Suprapubic skin (tissue), 4 donors: ENCODE measurements at regions not wholly inside any gene's neighbourhood (a gene's known extent, or its start where the extent isn't known, plus 50 kb on each side); places are given as distances from the start of the nearest gene placed in this dataset.

ENCODE experiments used
- DNase-seq, 2 donors: peaks; one replicate each; pipeline ENCODE4 v3.0.0-alpha.2; 2019; ENCODE audit warnings: low spot score in 2 of 2
- H3K27ac ChIP-seq: fragments of 200-600 bp; sonication (generic); one replicate; pipeline ENCODE4 v1.5.1; 2019
- H3K27me3 ChIP-seq: fragments of 200-600 bp; sonication (generic); one replicate; pipeline ENCODE4 v1.5.1; 2019
- H3K36me3 ChIP-seq: fragments of 200-600 bp; sonication (generic); one replicate; pipeline ENCODE4 v1.5.1; 2019
- H3K4me1 ChIP-seq: fragments of 200-600 bp; sonication (generic); one replicate; pipeline ENCODE4 v1.5.1; 2019
- H3K4me3 ChIP-seq: fragments of 200-600 bp; sonication (generic); one replicate; pipeline ENCODE4 v1.5.1; 2019; ENCODE audit warnings: mild to moderate bottlenecking
- H3K9me3 ChIP-seq: fragments of 200-600 bp; sonication (generic); one replicate; pipeline ENCODE4 v1.5.1; 2019
- CTCF ChIP-seq, 2 donors: fragments of 200-600 bp in 1 of 2; fragments of 450-650 bp in 1 of 2; sonication (generic) in 1 of 2; IDR thresholded peaks; one replicate each; pipeline ENCODE4 v1.5.1; 2016 to 2019; ENCODE audit warnings: antibody characterized with exemption in 2 of 2, mild to moderate bottlenecking in 1 of 2, moderate library complexity in 1 of 2
- EP300 ChIP-seq: sonication (generic); formaldehyde crosslinking; IDR thresholded peaks from one replicate; pipeline ENCODE4 v1.6.1; 2017; ENCODE audit warnings: antibody characterized with exemption
- POLR2A ChIP-seq, 2 donors: fragments of 450-650 bp; IDR thresholded peaks; one replicate each; pipeline ENCODE4 v1.6.1; 2017; ENCODE audit warnings: antibody characterized with exemption in 2 of 2, mild to moderate bottlenecking in 2 of 2, moderate library complexity in 2 of 2
- POLR2AphosphoS5 ChIP-seq, 3 donors: sonication (generic); formaldehyde crosslinking; IDR thresholded peaks; one replicate each; pipeline ENCODE4 v1.6.1; 2017; ENCODE audit warnings: antibody characterized with exemption in 3 of 3
- WGBS: methylation state at CpG from one replicate; pipeline ENCODE4 v1.1.5; 2018; 5-methylcytosine and 5-hydroxymethylcytosine counted together

- Histone ChIP-seq H3K27me3 (no peaks in the 10 kb centered on the region), H3K27ac (no peak overlapping the region), H3K4me3 (no peak overlapping the region), H3K4me1 (no peaks in the 10 kb centered on the region), H3K9me3 (no peaks in the 10 kb centered on the region), H3K36me3 (no peaks in the 10 kb centered on the region)
- TF ChIP-seq CTCF (IDR thresholded peaks at IDR 0.05), result no peak
- no peak for TF ChIP-seq EP300
- no peak for TF ChIP-seq POLR2A (IDR thresholded peaks at IDR 0.05)
- TF ChIP-seq POLR2AphosphoS5 (IDR thresholded peaks at IDR 0.05), result no peak
- no peak for DNase-seq
- WGBS, result 88% methylated on average over 2 of the region's 2 CpGs
Observed at GRCh38 chr2:209046163-209046562, 377.7 kb upstream of the MAP2 start.

- H3K4me1 ChIP-seq, result no peaks in the 10 kb centered on the region
- H3K27me3 ChIP-seq, result no peaks in the 10 kb centered on the region
- H3K4me3 ChIP-seq, result no peak overlapping the region
- WGBS, result 67% methylated on average over 3 of the region's 3 CpGs
- TF ChIP-seq POLR2A (IDR thresholded peaks at IDR 0.05) (no peak), CTCF (IDR thresholded peaks at IDR 0.05) (no peak), POLR2AphosphoS5 (IDR thresholded peaks at IDR 0.05) (no peak)
- H3K36me3 ChIP-seq, result no peaks in the 10 kb centered on the region
- H3K9me3 ChIP-seq, result no peaks in the 10 kb centered on the region
- no peak for DNase-seq
- H3K27ac ChIP-seq, result no peak overlapping the region
Observed at GRCh38 chr2:209049608-209050007, 374.2 kb upstream of the MAP2 start.

- Histone ChIP-seq H3K9me3 (no peaks in the 10 kb centered on the region), H3K4me1 (no peaks in the 10 kb centered on the region), H3K36me3 (no peaks in the 10 kb centered on the region), H3K27ac (no peak overlapping the region), H3K27me3 (no peaks in the 10 kb centered on the region), H3K4me3 (no peak overlapping the region)
- no peak for DNase-seq
- 63% methylated on average over 3 of the region's 3 CpGs for WGBS
- TF ChIP-seq POLR2AphosphoS5 (IDR thresholded peaks at IDR 0.05), result no peak
- TF ChIP-seq POLR2A (IDR thresholded peaks at IDR 0.05), result no peak
- no peak for TF ChIP-seq EP300
- no peak for TF ChIP-seq CTCF (IDR thresholded peaks at IDR 0.05)
Observed at GRCh38 chr2:209062210-209062609, 361.6 kb upstream of the MAP2 start.

GRCh38 chr2:209070262-209070661 lies 353.6 kb upstream of the MAP2 start:
- Histone ChIP-seq H3K4me3 (no peak overlapping the region), H3K27ac (no peak overlapping the region), H3K4me1 (no peaks in the 10 kb centered on the region), H3K36me3 (no peaks in the 10 kb centered on the region), H3K9me3 (no peaks in the 10 kb centered on the region), H3K27me3 (no peaks in the 10 kb centered on the region)
- 100% methylated on average over 1 of the region's 1 CpG for WGBS
- TF ChIP-seq POLR2AphosphoS5 (IDR thresholded peaks at IDR 0.05) (no peak), CTCF (IDR thresholded peaks at IDR 0.05) (no peak), EP300 (no peak), POLR2A (IDR thresholded peaks at IDR 0.05) (no peak)
- DNase-seq, result no peak

- Histone ChIP-seq H3K27ac (no peak overlapping the region), H3K27me3 (no peaks in the 10 kb centered on the region), H3K4me1 (no peaks in the 10 kb centered on the region), H3K4me3 (no peak overlapping the region), H3K36me3 (no peaks in the 10 kb centered on the region), H3K9me3 (no peaks in the 10 kb centered on the region)
- TF ChIP-seq EP300, result no peak
- TF ChIP-seq POLR2A (IDR thresholded peaks at IDR 0.05), result no peak
- no peak for TF ChIP-seq CTCF (IDR thresholded peaks at IDR 0.05)
- no peak for TF ChIP-seq POLR2AphosphoS5 (IDR thresholded peaks at IDR 0.05)
- DNase-seq, result no peak
Observed at GRCh38 chr2:209073151-209073550, 350.7 kb upstream of the MAP2 start.
